ENCODE measurements at regions not wholly inside any gene's neighbourhood (a gene's known extent, or its start where the extent isn't known, plus 50 kb on each side); places are given as distances from the start of the nearest gene placed in this dataset.

DNA sequence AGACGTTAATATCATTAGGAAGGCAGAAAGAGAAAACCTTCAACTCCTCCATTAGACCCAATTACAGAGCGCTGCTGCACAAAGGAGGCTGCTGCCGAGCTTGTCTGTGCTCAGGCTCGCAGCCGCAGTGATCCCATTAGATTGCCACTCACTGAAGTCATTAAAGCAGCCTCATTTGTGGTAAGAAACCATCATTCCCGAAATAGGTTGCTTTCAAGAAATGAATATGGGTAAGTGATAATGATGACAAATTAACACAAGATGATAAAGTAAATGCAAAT lies 137.2 kb downstream of the CAVIN4 start:
- no peaks in the 10 kb centered on the region for H3K4me1 ChIP-seq
- 82% methylated on average over 6 of the region's 6 CpGs for WGBS, 2 donors
- no peaks in the 10 kb centered on the region for H3K9me3 ChIP-seq
- H3K27ac ChIP-seq = no peak overlapping the region
- no peak overlapping the region for H3K4me3 ChIP-seq
- H3K36me3 ChIP-seq = no peaks in the 10 kb centered on the region
- intact Hi-C loops (cut with DNase I) = loop anchor here (10.0 kb wide), 1 partner anchor 520 kb away; no protein-coding TSS in a partner anchor
- TF ChIP-seq POLR2A (IDR thresholded peaks at IDR 0.05) (no peak), CTCF (IDR thresholded peaks at IDR 0.05) (no peak), POLR2AphosphoS5 (IDR thresholded peaks at IDR 0.05) (no peak)
- no peaks in the 10 kb centered on the region for H3K27me3 ChIP-seq
- DNase-seq = no peak

DNA sequence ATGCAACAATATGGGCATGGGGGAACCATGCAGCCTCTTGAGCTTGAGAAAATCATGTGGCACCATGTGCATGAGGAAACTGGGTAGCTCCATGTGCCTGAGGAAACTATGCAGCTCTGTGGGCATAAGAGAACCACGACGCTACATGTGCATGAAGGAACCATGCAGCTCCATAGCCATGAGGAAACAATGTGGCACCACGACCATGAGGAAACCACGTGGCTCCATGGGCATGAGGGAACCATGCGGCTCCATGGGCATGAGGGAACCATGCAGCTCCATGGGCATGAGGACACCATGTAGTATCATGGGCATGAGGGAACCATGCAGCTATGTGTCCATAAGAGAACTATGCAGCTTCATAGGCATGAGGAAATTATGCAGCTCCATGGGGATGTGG lies 140.8 kb downstream of the CAVIN4 start:
- intact Hi-C loops (cut with DNase I) = loop anchor here (10.0 kb wide), 1 partner anchor 516 kb away; no protein-coding TSS in a partner anchor
- no peaks in the 10 kb centered on the region for H3K27me3 ChIP-seq
- no peak overlapping the region for H3K4me3 ChIP-seq
- H3K9me3 ChIP-seq = no peaks in the 10 kb centered on the region
- H3K27ac ChIP-seq = no peak overlapping the region
- DNase-seq = no peak
- TF ChIP-seq EP300 (IDR thresholded peaks at IDR 0.05) = no peak
- no peaks in the 10 kb centered on the region for H3K4me1 ChIP-seq
- 90 to 92% methylated on average over 5 of the region's 5 CpGs for WGBS, 2 donors
- no peaks in the 10 kb centered on the region for H3K36me3 ChIP-seq

DNA sequence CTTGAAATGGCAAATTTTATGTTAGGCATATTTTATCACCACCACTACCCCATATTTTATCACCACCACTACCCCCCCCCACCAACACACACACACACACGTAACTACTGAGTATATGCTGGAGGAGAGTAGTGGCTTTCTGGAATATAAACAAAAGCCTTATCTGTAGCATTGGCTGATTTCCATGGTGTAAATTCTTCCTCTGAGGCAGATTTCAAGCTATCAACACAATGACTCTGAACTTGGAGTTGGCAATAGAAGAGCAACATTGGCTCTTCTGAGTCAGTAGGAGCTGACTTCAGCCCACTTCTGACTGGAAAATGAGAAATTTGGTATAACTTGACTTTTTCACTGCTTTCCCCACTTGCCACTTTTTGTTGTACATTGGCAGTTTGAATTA lies 143.0 kb downstream of the CAVIN4 start:
- 25 to 62% methylated on average over 1 of the region's 1 CpG for WGBS, 2 donors
- H3K4me3 ChIP-seq = no peak overlapping the region
- no peak overlapping the region for H3K27ac ChIP-seq
- intact Hi-C loops (cut with DNase I) = no loop called here
- no peaks in the 10 kb centered on the region for H3K9me3 ChIP-seq
- TF ChIP-seq EP300 (IDR thresholded peaks at IDR 0.05) = no peak
- H3K36me3 ChIP-seq = no peaks in the 10 kb centered on the region
- no peaks in the 10 kb centered on the region for H3K27me3 ChIP-seq
- no peaks in the 10 kb centered on the region for H3K4me1 ChIP-seq
- no peak for DNase-seq

GRCh38 chr9:100724886-100725285 lies 147.0 kb downstream of the CAVIN4 start:
- TF ChIP-seq POLR2AphosphoS5 (IDR thresholded peaks at IDR 0.05) (no peak), CTCF (IDR thresholded peaks at IDR 0.05) (no peak), POLR2A (IDR thresholded peaks at IDR 0.05) (no peak), EP300 (IDR thresholded peaks at IDR 0.05) (no peak)
- DNase-seq = no peak
- Histone ChIP-seq H3K9me3 (no peaks in the 10 kb centered on the region), H3K4me1 (peaks cover 0 to 4% (median 2%) of the 10 kb centered on the region in 4 donors), H3K27ac (no peak overlapping the region), H3K36me3 (no peaks in the 10 kb centered on the region), H3K4me3 (no peak overlapping the region), H3K27me3 (no peaks in the 10 kb centered on the region)
- intact Hi-C loops (cut with DNase I) = no loop called here
- 75 to 76% methylated on average over 5 of the region's 5 CpGs for WGBS, 2 donors

DNA sequence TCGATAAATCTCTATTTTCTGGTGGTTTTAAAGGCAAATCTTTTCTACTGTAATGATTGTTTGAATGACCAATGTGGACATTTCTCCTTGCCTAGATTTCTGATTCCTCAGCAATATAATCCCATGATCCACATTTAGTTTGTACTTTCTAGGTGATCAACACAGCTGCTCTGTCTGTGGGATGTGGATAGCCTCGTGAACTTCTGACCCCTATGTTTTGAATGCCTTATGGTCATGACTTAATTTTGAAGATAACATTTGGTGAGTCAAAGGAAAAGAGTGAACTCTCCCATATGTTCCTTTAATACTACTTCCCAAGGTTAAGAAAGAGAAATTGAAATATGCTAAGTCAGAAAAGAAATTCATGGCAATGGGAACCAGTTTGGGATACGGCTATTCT lies 147.5 kb downstream of the CAVIN4 start:
- Histone ChIP-seq H3K27me3 (no peaks in the 10 kb centered on the region), H3K4me3 (no peak overlapping the region), H3K36me3 (no peaks in the 10 kb centered on the region), H3K4me1 (peaks cover 0 to 4% (median 2%) of the 10 kb centered on the region in 4 donors), H3K9me3 (no peaks in the 10 kb centered on the region), H3K27ac (no peak overlapping the region)
- intact Hi-C loops (cut with DNase I) = no loop called here
- no peak for DNase-seq
- WGBS, 2 donors = 64 to 77% methylated on average over 3 of the region's 3 CpGs
- no peak for TF ChIP-seq POLR2A (IDR thresholded peaks at IDR 0.05)
- no peak for TF ChIP-seq POLR2AphosphoS5 (IDR thresholded peaks at IDR 0.05)
- no peak for TF ChIP-seq CTCF (IDR thresholded peaks at IDR 0.05)

- Histone ChIP-seq H3K4me3 (no peak overlapping the region), H3K27ac (no peak overlapping the region), H3K36me3 (no peaks in the 10 kb centered on the region), H3K9me3 (no peaks in the 10 kb centered on the region), H3K27me3 (no peaks in the 10 kb centered on the region), H3K4me1 (peaks cover 0 to 4% (median 2%) of the 10 kb centered on the region in 4 donors)
- no peak for TF ChIP-seq POLR2A (IDR thresholded peaks at IDR 0.05)
- TF ChIP-seq CTCF (IDR thresholded peaks at IDR 0.05) = no peak
- no peak for TF ChIP-seq POLR2AphosphoS5 (IDR thresholded peaks at IDR 0.05)
- no peak for TF ChIP-seq EP300 (IDR thresholded peaks at IDR 0.05)
- DNase-seq = no peak
- intact Hi-C loops (cut with DNase I) = no loop called here
- WGBS, 2 donors = 42 to 65% methylated on average over 2 of the region's 2 CpGs
These were observed 151.5 kb downstream of the CAVIN4 start for GRCh38 chr9:100729336-100729895.
